Kidney (tissue), 13 donors: ENCODE measurements at regions not wholly inside any gene's neighbourhood (a gene's known extent, or its start where the extent isn't known, plus 50 kb on each side); places are given as distances from the start of the nearest gene placed in this dataset.
A peak's percentile ranks its signal among the peaks of the same experiment; 100 is the strongest.
"Not testable (repeated sequence)": the region's sequence is repeated elsewhere in the genome, so short reads cannot be mapped to it uniquely, and the experiment has no call there.

ENCODE experiments used
- DNase-seq, 5 donors: peaks; one replicate each; pipeline ENCODE4 v3.0.0-alpha.2; 2013 to 2020
- FAIRE-seq: peaks from 2 replicates; lab custom pipeline; 2012; peaks lifted over from hg19 to GRCh38; lab: Jason Lieb, UNC
- H3K27ac ChIP-seq, 2 donors: one replicate each; pipeline ENCODE4 v1.7.0; 2013; ENCODE audit warnings: low read depth in 2 of 2, low read length in 2 of 2, inconsistent platforms in 1 of 2
- H3K27me3 ChIP-seq: one replicate; pipeline ENCODE4 v1.7.1; 2013; ENCODE audit warnings: low read length, inconsistent platforms; ENCODE audit not compliant: control insufficient read depth, insufficient read depth
- H3K36me3 ChIP-seq, 3 donors: one replicate each; pipeline versions ENCODE4 v1.7.0 to v1.7.1; 2013; ENCODE audit warnings: low read length in 3 of 3, control low read depth in 1 of 3, inconsistent platforms in 1 of 3; ENCODE audit not compliant: insufficient read depth in 3 of 3, control insufficient read depth in 2 of 3
- H3K4me1 ChIP-seq, 3 donors: one replicate each; pipeline versions ENCODE4 v1.7.0 to v1.7.1; 2013; ENCODE audit warnings: low read length in 3 of 3, inconsistent platforms in 1 of 3, low read depth in 1 of 3; ENCODE audit not compliant: control insufficient read depth in 2 of 3, insufficient read depth in 2 of 3
- H3K4me3 ChIP-seq, 3 donors: one replicate each; pipeline versions ENCODE4 v1.7.0 to v1.8.1; 2013; ENCODE audit warnings: low read length in 3 of 3, control low read depth in 1 of 3, inconsistent platforms in 1 of 3
- H3K9ac ChIP-seq, 3 donors: one replicate each; pipeline versions ENCODE4 v1.7.0 to v1.7.1; 2013; ENCODE audit warnings: low read length in 3 of 3, control low read depth in 1 of 3, inconsistent platforms in 1 of 3
- H3K9me3 ChIP-seq, 3 donors: one replicate each; pipeline versions ENCODE4 v1.7.0 to v1.7.1; 2013; ENCODE audit warnings: low read length in 3 of 3, control low read depth in 1 of 3, inconsistent platforms in 1 of 3; ENCODE audit not compliant: control insufficient read depth in 2 of 3, insufficient read depth in 1 of 3
- CTCF ChIP-seq: IDR thresholded peaks from 3 replicates; pipeline ENCODE4 v1.5.1; 2012; ENCODE audit warnings: mild to moderate bottlenecking, moderate library complexity, borderline replicate concordance; ENCODE audit not compliant: insufficient read depth; ENCODE audit errors: extremely low read depth
- intact Hi-C: fragments of 100-400 bp; cut with DNase I; formaldehyde crosslinking; loops from one replicate; pipeline ENCODE4 v1.11.1; 2022
- donor health status: control.
- donor health status: control.
- donor health status: control.
- donor health status: control.
- donor health status: control.
- donor health status: DM: yes; HTN: yes; CAD: no.
- donor health status: Normal renal cell carcinoma (clear cell type).

GRCh38 chr2:239819091-239819973, 205.8 kb downstream of the NDUFA10 start:
- Histone ChIP-seq H3K4me3 (no peak overlapping the region), H3K4me1 (peaks cover 0 to 2% (median 0%) of the 10 kb centered on the region in 3 donors), H3K36me3 (no peaks in the 10 kb centered on the region), H3K27me3 (no peaks in the 10 kb centered on the region), H3K9me3 (no peaks in the 10 kb centered on the region), H3K9ac (no peak overlapping the region), H3K27ac (no peak overlapping the region)
- DNase-seq (peak in 2 of 5 donors; percentile 41 to 61), FAIRE-seq (no peak)
- intact Hi-C loops, result no loop called here
- TF ChIP-seq CTCF, result no peak

GRCh38 chr2:239818531-239819011, 206.6 kb downstream of the NDUFA10 start:
- Histone ChIP-seq H3K36me3 (no peaks in the 10 kb centered on the region), H3K4me3 (no peak overlapping the region), H3K27ac (no peak overlapping the region), H3K9ac (no peak overlapping the region), H3K27me3 (no peaks in the 10 kb centered on the region), H3K9me3 (no peaks in the 10 kb centered on the region), H3K4me1 (peaks cover 0 to 2% (median 0%) of the 10 kb centered on the region in 3 donors)
- DNase-seq (peak in 1 of 5 donors; percentile 49), FAIRE-seq (no peak)
- no peak for TF ChIP-seq CTCF
- intact Hi-C loops, result no loop called here

GRCh38 chr2:239818086-239818485, 207.1 kb downstream of the NDUFA10 start:
- no peak overlapping the region for H3K4me3 ChIP-seq
- H3K9me3 ChIP-seq, result no peaks in the 10 kb centered on the region
- FAIRE-seq, result no peak
- H3K9ac ChIP-seq, result no peak overlapping the region
- no peak overlapping the region for H3K27ac ChIP-seq
- H3K4me1 ChIP-seq, result peaks cover 0 to 2% (median 0%) of the 10 kb centered on the region in 3 donors
- TF ChIP-seq CTCF, result no peak
- H3K36me3 ChIP-seq, result no peaks in the 10 kb centered on the region
- intact Hi-C loops, result no loop called here
- H3K27me3 ChIP-seq, result no peaks in the 10 kb centered on the region
- peak in 1 of 5 donors; percentile 40 for DNase-seq

- FAIRE-seq, H3K9me3 ChIP-seq, H3K4me3 ChIP-seq, H3K9ac ChIP-seq, H3K36me3 ChIP-seq, H3K4me1 ChIP-seq, intact Hi-C loops, H3K27ac ChIP-seq, DNase-seq, H3K27me3 ChIP-seq: not testable (repeated sequence)
Observed at GRCh38 chr2:239817468-239818031, 207.6 kb downstream of the NDUFA10 start.
